ENCODE measurements at regions not wholly inside any gene's neighbourhood (a gene's known extent, or its start where the extent isn't known, plus 50 kb on each side); places are given as distances from the start of the nearest gene placed in this dataset.

DNA sequence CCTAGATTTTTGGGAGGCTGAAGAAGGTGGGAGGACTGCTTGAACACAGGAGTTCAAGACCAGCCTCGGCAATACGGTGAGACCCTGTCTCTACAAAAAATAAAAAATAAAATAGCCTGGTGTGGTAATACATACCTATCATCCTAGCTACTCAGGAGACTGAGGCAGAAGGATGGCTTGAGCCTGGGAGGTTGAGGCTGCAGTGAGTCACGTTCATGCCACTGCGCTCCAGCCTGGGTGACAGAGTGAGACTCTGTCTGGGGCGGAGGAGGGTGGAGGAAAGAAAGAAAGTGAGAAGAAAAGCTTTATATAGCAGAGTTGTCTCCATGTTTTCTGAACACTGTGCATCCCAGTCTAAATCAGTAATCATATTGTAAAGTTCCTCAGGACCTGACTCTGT lies 301.4 kb upstream of the CNTN6 start:
- TF ChIP-seq, protein P1, sequence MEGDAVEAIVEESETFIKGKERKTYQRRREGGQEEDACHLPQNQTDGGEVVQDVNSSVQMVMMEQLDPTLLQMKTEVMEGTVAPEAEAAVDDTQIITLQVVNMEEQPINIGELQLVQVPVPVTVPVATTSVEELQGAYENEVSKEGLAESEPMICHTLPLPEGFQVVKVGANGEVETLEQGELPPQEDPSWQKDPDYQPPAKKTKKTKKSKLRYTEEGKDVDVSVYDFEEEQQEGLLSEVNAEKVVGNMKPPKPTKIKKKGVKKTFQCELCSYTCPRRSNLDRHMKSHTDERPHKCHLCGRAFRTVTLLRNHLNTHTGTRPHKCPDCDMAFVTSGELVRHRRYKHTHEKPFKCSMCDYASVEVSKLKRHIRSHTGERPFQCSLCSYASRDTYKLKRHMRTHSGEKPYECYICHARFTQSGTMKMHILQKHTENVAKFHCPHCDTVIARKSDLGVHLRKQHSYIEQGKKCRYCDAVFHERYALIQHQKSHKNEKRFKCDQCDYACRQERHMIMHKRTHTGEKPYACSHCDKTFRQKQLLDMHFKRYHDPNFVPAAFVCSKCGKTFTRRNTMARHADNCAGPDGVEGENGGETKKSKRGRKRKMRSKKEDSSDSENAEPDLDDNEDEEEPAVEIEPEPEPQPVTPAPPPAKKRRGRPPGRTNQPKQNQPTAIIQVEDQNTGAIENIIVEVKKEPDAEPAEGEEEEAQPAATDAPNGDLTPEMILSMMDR (IDR thresholded peaks at IDR 0.05; ENCODE audit: insufficient read depth, low read length, poor library complexity, severe bottlenecking), result no peak
- no peak for TF ChIP-seq EZH2phosphoT487 (conservative IDR thresholded peaks at IDR 0.05; ENCODE audit: low read length)

DNA sequence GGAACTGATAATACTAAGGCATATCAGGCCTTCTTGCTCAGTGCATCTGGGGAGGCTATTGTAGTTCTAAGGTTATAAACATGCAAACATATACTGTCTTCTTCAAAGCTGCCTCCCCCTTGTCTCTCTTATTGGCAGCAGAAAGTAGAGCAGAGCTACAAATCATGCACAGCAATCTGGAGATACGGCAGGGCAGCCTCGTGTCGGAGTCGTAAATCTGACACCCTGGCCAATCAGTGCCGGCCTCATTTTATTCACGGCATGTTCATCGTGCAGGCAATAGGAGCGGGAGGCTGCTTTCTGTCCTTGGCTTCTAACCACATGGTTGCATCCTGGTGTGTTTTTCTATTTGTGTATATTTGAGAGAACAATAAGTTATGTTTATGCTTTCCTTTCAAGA lies 300.2 kb upstream of the CNTN6 start:
- Histone ChIP-seq H3K79me2 (ENCODE audit: insufficient read depth, low read length) (no peaks in the 10 kb centered on the region), H3K36me3 (ENCODE audit: low read length) (no peaks in the 10 kb centered on the region), H3K4me3 (ENCODE audit: insufficient read depth, low read length, poor library complexity, severe bottlenecking) (no peak overlapping the region), H3K4me2 (ENCODE audit: low read depth, low read length, poor library complexity, severe bottlenecking) (no peak overlapping the region), H4K20me1 (ENCODE audit: low read depth, low read length) (no peaks in the 10 kb centered on the region), H3K9ac (ENCODE audit: low read length) (no peak overlapping the region), H3K9me3 (ENCODE audit: insufficient read depth, low read length) (no peaks in the 10 kb centered on the region), H3K27ac (ENCODE audit: low read depth, low read length) (no peak overlapping the region), H2AFZ (ENCODE audit: low read depth, low read length, severe bottlenecking) (no peak overlapping the region), H3K27me3 (ENCODE audit: low read length) (no peaks in the 10 kb centered on the region), H3F3A (ENCODE audit: insufficient read depth) (no peaks in the 10 kb centered on the region), H3K9me2 (replicated peaks; ENCODE audit: insufficient read depth, low read length) (no peaks in the 10 kb centered on the region)
- no peak for TF ChIP-seq EZH2phosphoT487 (conservative IDR thresholded peaks at IDR 0.05; ENCODE audit: low read length)
- TF ChIP-seq, protein P1 (IDR thresholded peaks at IDR 0.05; ENCODE audit: insufficient read depth, low read length, poor library complexity, severe bottlenecking), result no peak

More for the DNA sequence above, 301.4 kb upstream of the CNTN6 start:
- H3K4me3 ChIP-seq (ENCODE audit: insufficient read depth, low read length, poor library complexity, severe bottlenecking), result no peak overlapping the region
- no peak overlapping the region for H2AFZ ChIP-seq (ENCODE audit: low read depth, low read length, severe bottlenecking)
- H3K9ac ChIP-seq (ENCODE audit: low read length), result no peak overlapping the region
- no peaks in the 10 kb centered on the region for H3K27me3 ChIP-seq (ENCODE audit: low read length)
- H3K79me2 ChIP-seq (ENCODE audit: insufficient read depth, low read length), result no peaks in the 10 kb centered on the region
- H3F3A ChIP-seq (ENCODE audit: insufficient read depth), result no peaks in the 10 kb centered on the region
- H4K20me1 ChIP-seq (ENCODE audit: low read depth, low read length), result no peaks in the 10 kb centered on the region
- H3K4me2 ChIP-seq (ENCODE audit: low read depth, low read length, poor library complexity, severe bottlenecking), result no peak overlapping the region
- no peaks in the 10 kb centered on the region for H3K9me3 ChIP-seq (ENCODE audit: insufficient read depth, low read length)
- no peaks in the 10 kb centered on the region for H3K36me3 ChIP-seq (ENCODE audit: low read length)
- H3K9me2 ChIP-seq (replicated peaks; ENCODE audit: insufficient read depth, low read length), result no peaks in the 10 kb centered on the region
- no peak overlapping the region for H3K27ac ChIP-seq (ENCODE audit: low read depth, low read length)

DNA sequence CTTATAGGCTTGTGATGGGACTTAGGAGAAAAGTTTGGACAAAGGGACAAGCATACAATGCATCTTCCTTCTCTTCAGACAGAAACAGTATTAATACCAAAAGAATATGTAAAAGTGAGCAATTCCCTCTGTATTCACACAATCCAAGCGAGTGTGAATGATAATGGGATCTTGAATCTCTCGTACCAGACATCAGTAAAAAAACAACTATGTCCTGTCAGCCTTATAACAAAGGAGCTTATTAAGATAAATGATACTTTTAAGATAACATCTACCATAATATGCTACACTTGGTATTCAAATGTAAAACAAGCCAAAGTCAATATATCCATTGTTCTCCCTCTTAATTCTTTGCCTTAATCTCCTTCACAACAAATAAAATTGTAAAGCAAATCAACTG lies 288.6 kb upstream of the CNTN6 start:
- Histone ChIP-seq H3K36me3 (ENCODE audit: low read length) (no peaks in the 10 kb centered on the region), H3K9me3 (ENCODE audit: insufficient read depth, low read length) (no peaks in the 10 kb centered on the region), H3F3A (ENCODE audit: insufficient read depth) (no peaks in the 10 kb centered on the region), H3K27me3 (ENCODE audit: low read length) (no peaks in the 10 kb centered on the region), H3K9me2 (replicated peaks; ENCODE audit: insufficient read depth, low read length) (no peaks in the 10 kb centered on the region), H3K4me2 (ENCODE audit: low read depth, low read length, poor library complexity, severe bottlenecking) (no peak overlapping the region), H4K20me1 (ENCODE audit: low read depth, low read length) (no peaks in the 10 kb centered on the region), H3K4me3 (ENCODE audit: insufficient read depth, low read length, poor library complexity, severe bottlenecking) (no peak overlapping the region), H2AFZ (ENCODE audit: low read depth, low read length, severe bottlenecking) (no peak overlapping the region), H3K27ac (ENCODE audit: low read depth, low read length) (no peak overlapping the region), H3K79me2 (ENCODE audit: insufficient read depth, low read length) (no peaks in the 10 kb centered on the region), H3K9ac (ENCODE audit: low read length) (no peak overlapping the region)
- TF ChIP-seq EZH2phosphoT487 (conservative IDR thresholded peaks at IDR 0.05; ENCODE audit: low read length), result no peak
- TF ChIP-seq, protein P1 (IDR thresholded peaks at IDR 0.05; ENCODE audit: insufficient read depth, low read length, poor library complexity, severe bottlenecking), result no peak
